ENCODE measurements at regions not wholly inside any gene's neighbourhood (a gene's known extent, or its start where the extent isn't known, plus 50 kb on each side); places are given as distances from the start of the nearest gene placed in this dataset.

DNA sequence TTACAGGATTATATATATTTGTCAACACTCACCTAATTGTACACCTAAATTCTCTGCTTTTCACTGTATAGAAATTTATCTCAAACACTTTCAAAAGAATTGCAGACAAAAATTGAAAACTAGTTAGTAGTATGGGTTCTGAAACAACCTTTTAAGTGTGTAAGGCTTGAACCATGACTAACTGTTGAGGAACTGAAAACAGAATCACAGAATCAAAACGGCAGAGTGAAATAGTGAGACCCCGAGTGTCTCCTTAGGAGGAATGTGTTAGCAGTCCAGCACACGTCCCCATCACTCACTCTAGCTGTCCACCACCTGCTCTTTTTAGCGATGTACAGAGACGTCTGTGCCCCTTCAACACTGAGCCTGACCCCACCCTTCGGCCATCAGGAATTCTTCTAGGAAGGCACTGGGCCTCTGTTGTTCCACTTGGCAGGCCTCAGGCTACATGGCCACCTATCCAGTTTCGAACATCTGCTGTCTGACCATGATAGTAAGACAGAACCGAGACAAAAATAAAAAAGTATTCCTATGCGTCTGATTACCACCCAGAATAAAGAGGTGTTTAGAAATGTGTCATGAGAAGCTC, 227.4 kb downstream of the C6orf118 start:
- no peak for DNase-seq

DNA sequence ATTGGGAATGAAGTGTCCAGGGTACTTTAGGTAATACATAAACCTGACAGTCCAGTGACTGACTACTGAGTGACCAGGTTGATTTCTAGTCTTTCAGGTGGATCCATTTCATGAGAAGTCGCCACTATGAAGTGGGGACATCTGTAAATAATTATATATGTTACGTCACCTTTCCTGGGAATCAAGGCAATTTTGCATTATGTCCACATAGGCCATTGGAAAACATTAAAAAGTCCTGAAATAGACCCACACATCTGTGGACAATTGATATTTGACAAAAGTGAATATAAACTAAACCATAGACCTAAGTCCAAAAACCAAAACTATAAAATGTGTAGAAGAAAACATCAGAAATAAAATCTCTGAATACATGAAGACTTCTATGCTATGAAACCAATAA, 231.5 kb downstream of the C6orf118 start:
- DNase-seq = no peak

DNA sequence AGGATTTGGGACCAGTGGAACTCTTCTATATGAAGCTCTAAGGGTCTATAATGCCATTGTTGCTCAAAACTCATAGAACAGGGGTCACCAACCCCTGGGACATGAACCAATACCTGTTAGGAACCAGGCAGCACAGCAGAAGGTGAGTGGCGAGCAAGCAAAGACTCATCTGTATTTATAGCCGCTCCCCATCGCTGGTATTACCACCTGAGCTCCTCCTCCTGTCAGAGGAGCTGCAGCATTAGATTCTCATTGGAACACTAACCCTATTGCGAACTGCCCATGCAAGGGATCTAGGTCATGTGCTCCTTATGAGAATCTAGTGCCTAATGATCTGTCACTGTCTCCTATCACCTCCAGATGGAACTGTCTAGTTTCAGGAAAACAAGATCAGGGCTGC, 237.5 kb downstream of the C6orf118 start:
- no peak for DNase-seq

DNA sequence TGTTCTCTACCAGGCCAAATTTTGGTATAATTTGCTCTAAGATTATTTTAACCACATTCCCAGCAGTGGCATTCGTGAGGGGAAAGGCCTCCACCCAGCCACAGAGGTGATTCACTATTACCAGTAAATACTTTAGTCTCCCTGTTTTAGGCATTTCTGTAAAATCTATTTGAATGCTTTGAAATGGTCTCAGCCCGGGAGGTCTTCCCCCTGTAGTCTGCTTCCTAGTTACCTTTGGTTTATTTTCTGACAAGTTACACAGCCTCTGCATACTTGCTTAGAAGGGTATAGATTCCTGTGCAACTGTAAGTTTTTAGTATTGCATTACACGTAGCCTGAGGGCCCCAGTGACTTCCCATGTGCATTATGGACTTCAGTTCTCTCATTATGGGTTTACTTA, 248.7 kb downstream of the C6orf118 start:
- no peak for DNase-seq

DNA sequence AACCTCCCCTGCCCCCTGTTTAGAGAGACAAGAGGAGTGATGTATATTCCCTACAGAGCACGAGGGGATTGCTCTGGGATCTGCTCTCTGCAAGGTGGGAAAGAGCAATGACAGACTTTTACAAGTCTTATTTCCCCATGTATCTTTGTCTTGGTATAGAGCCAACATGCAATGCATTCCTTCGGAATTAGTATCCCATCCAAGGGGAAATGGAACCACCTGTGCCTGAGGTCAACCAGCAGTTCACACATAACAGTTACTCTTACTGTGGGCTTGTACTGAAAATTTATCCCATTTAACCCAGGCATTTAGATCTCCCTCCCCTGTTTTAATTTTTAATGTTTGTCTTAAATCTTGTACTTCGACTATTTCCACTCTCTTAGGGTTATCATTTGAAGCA, 250.4 kb downstream of the C6orf118 start:
- DNase-seq = no peak

DNA sequence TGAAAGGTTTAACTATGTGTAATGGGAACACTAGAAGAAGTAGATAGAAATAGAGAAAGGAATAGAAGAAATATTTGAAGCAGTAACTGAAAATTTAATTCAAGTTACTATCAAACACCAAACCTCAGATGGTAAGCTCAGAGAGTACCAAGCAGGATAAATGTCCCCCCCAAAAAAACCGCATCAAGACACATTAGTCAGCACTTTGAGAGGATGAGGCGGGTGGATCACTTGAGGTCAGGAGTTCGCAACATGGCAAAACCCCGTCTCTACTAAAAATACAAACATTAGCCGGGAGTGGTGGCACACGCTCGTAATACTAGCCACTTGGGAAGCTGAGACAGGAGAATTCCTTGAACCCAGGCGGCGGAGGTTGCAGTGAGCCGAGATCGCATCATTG, 253.1 kb downstream of the C6orf118 start:
- no peak for DNase-seq

DNA sequence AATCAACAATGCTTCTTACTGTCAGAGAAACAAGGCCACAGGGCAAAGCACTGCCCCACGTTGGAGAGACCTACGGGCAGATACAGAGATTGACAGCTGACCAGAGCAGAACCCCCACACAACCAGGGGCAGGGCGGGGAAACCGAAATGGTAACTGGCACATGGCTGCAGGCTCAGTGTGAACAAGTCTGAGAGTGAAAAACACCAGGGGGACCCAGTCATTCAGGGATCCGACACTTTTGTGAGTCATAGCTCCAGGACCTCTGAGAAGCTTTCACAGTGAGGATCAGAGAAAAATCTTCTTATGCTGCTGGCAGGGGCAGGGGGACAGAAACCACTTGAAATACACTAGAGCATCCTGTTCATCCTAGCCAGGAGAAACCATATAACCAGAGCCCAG, 254.2 kb downstream of the C6orf118 start:
- DNase-seq = no peak

DNA sequence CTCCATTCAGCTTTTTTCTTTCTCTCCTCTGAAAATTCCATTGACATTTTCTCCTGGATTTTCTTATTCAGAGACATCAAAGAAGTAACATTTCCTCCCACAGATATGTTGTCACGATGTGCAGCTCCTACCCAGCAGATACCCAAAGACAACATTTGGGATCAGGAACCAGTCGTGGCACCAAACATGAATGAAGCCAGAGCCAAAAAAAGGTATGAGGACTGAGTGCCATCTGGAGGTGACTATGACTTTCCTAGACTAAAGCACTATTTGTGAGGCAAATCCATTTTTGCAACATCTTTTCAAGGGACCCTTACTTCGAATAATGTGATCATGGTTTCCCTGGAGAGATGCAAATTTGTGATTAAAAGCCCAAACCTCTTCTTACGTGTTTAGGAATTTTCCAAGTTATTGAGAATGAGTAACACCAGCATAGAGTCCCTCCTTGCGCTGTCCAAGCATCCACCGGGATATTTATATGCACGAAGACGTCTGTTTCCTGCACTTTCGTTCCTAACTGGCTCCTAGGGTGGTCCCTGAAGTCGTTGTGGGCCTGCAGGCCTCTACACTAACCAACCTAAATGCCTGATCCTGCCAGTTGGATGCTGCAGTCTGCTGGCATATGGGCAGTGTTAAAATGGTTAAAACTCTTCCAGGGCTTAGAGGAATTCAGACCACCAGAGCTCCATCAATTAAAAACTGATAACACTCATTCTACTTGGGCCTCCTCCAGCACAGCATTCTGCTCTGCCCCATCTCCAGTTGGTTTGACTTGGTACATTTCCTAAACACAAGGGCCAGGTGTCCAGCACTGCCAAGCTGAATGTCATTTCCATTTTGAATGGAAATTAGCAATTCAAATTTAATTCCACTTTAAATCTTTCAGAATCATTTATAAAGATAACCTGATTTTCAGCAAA, 256.6 kb downstream of the C6orf118 start:
- no peak for DNase-seq

DNA sequence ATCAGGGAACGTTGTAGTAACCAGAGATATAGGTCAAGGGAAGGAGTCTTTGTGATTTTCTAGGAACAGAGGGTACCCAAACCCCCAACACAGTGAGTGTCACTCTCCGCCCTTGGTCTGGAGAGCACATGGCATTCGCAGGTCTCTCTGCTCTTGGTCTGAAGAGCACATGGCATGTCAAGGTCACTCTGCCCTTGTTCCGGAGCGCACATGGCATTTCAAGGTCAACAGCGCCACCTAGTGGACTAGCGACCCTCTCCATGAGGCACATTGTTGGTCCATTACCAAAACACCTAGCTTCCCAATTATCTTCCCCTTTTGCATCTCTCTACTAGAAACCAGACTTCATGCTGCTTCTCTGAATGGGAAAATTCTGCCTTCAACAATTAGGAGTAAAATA, 260.0 kb downstream of the C6orf118 start:
- DNase-seq = no peak

DNA sequence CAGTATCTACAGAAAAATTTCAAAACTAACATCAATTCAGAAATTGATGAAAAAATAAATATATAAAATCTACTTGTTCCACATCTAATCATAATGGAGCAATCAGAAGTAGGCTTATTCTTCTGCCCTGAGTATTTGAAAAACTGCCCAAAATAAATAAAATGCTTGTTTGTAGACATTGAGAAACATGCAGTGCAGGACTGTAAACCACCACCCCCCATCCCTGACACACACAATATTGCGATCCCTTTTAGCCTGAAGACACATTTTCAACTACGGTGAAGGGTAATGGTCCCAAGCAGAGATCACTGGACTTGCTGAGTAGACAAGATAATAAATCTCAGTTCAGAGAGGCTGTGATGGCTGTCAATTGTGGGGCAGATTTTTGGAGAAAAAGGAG, 261.5 kb downstream of the C6orf118 start:
- DNase-seq = no peak

DNA sequence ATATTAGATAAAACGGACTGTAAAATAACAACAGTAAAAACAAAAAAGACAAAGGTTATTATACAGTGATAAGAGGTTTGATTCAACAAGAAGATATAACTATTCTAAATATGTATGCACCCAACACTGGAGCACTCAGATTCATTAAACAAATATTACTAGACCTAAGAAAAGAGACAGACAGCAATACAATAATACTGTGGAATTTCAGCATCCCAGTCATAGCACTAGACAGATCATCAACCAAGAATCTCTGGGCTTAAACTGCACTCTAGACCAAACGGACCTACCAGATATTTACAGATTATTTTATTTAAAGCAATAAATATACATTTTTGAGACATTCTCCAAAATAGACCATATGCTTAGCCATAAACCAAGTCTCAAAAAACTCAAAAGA, 263.8 kb downstream of the C6orf118 start:
- DNase-seq = no peak

DNA sequence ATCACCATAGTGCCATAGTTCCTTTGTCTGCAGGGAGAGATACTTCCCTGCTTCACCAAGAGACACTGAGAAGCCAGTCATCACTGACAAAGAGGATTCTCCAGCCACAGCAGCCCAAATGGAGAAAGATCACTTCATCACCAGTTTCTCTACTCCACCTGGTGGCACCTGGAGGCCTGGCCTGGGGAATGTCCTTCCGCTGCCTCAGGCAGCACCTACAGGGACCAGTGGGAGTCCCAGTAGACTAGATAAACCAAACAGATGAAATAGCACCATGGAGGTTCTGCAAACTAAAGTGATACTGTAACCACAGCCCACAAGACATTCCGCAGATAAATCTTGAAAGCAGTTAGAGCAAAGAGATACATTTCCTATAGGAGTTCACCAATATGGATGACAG, 266.5 kb downstream of the C6orf118 start:
- DNase-seq = no peak

DNA sequence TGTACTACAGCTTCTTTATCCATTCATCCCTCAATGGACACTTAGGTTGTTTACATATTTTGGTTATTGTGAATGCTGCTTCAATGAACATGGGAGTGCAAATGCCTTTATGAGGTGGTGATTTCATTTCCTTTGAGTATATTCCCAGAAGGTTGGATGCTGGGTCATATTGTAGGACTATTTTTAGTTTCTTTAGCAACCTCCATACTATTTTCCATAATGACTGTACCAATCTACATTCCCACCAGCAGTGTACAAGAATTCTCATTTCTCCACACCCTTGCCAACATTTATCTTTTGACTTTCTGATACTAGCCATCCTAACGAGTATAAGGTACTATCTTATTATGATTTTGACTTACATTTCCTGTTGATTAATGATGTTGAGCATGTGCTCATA, 269.0 kb downstream of the C6orf118 start:
- no peak for DNase-seq

DNA sequence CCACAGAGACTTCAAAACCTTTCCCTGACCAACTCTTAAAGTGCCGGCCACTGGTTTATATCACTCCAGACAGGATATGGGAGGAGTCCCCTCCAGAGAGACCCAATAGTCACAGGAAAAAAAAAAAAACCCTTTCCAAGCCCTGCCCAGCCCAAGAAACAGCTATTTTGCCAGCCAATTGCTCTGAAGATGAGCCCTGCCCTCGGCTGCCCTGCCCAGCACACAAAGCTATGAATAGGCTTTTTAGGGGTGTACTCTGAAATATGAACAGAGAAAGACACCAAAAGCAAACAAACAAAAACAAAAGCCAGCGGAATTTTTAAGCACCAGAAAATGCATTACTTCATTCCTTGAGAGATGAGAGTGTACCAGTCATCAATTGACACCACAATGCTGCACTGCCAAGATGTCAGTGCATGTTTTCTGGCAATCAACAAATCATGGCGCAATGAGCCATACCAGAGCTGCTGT, 275.1 kb downstream of the C6orf118 start:
- no peak for DNase-seq

DNA sequence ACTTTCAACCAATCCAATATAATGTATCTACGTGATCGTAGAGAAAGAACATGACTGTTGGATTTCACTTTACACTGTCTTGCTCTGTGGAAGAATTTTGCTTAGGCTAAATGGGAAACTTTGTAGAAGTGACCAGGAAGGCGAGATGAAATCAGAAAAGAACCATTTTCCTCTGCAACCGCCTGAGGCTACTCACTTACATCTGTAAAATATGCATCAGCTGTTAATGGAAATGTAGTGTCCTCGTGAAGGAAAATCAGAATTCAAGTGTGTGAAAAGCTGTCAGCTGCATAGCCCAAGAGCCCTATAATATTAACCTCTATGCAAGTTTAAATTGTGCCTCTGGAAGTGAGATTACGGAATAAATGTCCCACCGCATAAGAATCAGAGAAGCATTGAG, 277.9 kb downstream of the C6orf118 start:
- DNase-seq = no peak

DNA sequence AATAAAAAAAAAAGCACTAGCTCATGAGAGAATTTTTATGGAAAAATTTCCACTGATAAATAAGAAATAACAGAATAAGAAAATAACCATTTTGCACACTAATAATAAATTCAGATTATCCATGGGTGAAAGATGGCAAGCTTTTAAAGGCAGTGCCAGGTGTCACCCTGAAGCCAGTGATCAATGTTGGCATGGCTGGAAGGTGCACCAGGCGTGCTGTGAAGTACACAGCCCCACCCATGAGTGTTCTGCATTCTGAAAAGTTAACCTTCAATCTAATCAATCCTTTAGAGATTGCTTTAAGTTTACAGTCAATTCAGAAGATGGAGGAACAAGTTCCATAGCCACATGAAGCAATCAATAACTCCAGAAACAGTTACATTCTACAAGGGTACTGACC, 284.4 kb downstream of the C6orf118 start:
- DNase-seq = no peak

DNA sequence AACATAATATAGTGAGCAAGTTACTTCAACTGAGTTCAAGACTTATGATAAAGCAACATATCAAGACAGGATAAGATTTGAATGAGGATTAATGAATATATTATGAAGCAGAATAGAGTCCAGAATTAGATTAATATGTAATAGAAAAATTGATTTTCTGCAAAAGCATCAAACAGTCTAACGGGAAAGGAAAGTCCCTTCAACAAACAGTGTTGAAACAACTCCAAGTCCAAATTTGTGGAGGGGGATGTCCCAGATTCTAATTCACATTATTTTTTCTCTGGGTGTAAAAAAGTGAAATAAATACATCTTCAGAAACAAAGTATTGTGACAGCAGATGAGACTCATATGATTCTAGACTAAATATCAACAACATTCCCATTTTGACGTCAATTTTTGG, 289.7 kb downstream of the C6orf118 start:
- no peak for DNase-seq

DNA sequence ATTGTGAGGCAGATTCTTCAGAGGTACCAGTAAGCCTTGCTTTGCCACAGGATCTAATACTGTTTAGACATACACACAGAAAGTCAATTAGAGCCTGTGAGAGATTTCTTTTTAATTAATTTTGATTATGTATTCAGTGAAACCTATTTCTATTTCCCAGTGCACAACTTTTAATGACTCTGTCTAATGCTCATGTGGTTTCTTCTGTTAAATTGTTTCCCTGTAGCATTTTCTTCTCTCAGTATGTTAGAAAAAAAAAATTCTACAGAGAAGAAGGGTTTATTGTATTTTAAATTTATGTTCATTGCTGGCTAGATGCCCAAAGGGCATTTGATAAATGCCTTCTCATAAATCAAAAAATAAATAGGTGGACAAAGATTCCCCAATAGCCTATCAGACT, 293.7 kb downstream of the C6orf118 start:
- DNase-seq = no peak

DNA sequence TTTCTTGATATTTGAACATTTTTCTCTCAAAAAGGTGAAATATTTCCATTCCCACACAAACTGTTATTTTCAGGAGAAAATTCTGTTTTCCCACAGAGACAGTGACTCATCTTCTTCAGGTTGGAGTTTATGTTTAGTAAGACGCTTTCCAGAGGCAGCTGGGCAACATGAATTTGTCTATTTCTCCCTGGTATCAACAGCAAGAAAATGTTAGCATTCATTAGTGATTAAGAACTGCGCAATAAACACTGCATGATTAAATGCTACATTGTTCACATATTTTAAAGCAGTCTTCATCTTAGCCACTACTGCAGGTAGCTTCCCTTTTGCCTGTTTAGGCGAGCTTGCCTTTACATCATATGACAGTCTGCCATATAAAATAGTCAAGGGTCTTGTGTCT, 295.7 kb downstream of the C6orf118 start:
- no peak for DNase-seq

DNA sequence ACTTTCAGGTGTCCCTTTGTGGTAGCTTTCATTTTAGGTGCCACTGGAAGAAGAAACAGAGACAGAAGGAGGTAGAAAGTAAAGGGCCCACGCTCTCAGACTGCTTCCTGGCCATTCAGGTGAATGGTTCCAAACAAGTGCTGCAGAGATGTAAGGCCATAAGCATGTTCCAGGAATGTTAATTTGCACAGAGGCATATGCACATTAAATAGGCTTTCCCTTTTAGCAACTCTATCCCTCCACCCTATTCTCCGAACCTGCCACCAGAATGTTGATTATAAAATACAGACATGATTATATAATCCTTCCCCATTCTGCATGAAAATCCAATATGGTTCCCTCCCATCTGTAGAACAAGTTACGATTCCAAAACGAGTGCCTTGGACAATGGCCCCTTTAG, 297.2 kb downstream of the C6orf118 start:
- DNase-seq = no peak

DNA sequence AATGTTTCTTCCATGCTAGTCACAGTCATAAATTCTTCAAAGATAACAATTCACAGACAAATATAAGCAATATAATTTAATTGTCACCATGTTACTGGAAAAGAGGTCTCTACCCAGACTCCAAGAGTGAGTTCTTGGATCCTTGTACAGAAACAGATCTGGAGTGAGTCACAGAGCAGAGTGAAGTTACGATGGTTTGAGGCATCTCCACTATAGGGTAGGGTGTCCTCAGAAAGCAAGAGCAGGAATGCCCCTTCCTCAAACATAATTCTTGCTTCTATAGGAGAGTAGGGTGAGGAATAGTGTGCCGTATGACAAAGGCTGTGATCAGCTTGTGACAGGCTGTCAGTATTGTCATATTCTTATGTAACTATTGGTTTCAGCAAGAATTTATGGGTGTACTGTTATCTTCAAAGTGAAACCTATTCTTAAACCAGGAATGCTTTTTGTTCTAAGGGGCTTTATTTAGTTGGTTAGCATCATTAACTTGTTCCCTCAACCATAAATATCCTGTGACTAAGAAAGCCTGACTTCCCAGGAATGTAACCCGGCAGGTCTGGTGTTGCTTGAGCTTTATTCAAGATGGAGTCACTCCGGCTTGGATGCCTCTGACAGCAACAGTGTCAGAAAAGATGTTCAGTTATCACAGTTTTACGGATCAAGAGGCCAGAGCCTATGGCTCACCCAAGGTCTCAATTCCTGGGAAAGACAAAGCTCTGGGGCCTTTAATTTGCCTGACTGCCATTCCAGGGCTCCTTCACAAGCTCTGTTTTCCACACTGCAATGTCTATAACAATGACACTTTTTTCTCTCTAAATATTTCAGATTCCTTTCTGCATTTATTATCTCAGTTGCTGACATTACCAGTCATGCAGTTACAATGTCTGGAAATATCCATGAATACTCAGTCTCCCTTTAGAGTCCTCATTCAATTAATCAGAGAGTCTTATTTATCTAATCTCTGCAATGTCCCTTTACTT, 298.6 kb downstream of the C6orf118 start:
- DNase-seq = no peak

DNA sequence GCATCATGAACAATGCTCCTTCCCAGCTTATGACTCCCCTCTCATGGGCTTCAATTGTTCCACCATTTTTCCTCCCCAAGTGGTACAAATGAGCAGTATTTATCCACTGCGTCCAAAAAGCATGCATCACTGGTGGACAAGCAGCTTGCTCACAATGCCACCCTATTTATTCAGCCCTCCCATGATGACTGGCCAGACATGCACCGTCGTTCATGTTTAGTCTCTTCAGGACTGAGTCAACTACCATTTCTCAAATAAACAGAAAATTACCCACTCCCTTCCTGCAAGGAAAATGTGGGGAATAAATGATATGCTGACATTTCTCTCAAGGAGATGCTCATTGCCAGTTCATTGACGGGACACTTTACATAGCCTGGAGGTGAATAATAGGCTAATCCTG, 300.4 kb downstream of the C6orf118 start:
- no peak for DNase-seq

DNA sequence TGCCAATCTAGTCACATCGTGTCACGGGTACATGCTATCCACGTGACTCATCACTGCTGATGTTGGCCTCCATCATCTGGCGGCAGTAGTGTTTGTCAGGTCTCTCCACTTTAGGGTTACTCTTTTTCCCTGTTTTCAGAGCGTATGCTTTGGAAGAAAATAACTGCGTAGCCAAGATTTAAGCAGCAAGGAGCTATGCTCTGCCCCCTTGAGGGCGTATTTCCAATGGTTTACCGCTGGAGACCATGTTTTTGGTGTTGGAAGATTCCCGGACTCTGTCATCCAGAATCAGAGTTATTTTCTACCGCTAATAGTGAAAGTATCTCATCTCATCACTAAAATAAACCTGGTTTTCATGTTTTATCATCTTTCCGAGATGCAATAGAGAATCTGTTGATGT, 306.5 kb downstream of the C6orf118 start:
- DNase-seq = no peak

Measured in activated naive CD4-positive, alpha-beta T cell treated with Interleukin-2 at 50 U/mL for 16 hours (primary cell).